GM12873 (cell line): ENCODE measurements at regions not wholly inside any gene's neighbourhood (a gene's known extent, or its start where the extent isn't known, plus 50 kb on each side); places are given as distances from the start of the nearest gene placed in this dataset.

Source experiments
- TF ChIP-seq, protein P1 (sequence below): IDR thresholded peaks from 2 replicates; pipeline ENCODE4 v1.5.1; 2012; ENCODE audit warnings: low read depth, mild to moderate bottlenecking, moderate library complexity, low read length, control low read depth; ENCODE audit not compliant: insufficient read depth; ENCODE audit errors: missing control alignments

GRCh38 chr7:13031468-13031867, 344.0 kb downstream of the ARL4A start:
- TF ChIP-seq, protein P1, sequence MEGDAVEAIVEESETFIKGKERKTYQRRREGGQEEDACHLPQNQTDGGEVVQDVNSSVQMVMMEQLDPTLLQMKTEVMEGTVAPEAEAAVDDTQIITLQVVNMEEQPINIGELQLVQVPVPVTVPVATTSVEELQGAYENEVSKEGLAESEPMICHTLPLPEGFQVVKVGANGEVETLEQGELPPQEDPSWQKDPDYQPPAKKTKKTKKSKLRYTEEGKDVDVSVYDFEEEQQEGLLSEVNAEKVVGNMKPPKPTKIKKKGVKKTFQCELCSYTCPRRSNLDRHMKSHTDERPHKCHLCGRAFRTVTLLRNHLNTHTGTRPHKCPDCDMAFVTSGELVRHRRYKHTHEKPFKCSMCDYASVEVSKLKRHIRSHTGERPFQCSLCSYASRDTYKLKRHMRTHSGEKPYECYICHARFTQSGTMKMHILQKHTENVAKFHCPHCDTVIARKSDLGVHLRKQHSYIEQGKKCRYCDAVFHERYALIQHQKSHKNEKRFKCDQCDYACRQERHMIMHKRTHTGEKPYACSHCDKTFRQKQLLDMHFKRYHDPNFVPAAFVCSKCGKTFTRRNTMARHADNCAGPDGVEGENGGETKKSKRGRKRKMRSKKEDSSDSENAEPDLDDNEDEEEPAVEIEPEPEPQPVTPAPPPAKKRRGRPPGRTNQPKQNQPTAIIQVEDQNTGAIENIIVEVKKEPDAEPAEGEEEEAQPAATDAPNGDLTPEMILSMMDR, result no peak

DNA sequence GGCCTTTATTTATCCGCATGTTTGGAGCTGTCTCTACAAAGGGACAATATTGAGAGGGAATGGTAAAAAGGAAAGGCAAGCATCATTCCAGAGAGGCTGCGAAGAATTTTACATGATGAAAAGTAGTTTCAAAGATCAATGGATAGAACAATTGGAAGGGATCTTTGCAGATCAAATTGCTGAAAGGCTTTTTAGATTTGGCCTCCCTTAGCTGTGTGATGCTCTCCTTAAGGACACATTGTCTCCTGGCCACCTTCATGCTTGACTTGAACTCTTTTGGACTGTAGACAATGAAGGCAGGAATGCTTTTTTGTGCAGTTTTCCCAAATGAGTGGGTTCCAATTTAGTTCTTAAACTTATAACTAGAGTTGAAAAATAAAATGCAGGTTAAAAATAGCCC, 344.7 kb downstream of the ARL4A start:
- TF ChIP-seq, protein P1, result no peak

DNA sequence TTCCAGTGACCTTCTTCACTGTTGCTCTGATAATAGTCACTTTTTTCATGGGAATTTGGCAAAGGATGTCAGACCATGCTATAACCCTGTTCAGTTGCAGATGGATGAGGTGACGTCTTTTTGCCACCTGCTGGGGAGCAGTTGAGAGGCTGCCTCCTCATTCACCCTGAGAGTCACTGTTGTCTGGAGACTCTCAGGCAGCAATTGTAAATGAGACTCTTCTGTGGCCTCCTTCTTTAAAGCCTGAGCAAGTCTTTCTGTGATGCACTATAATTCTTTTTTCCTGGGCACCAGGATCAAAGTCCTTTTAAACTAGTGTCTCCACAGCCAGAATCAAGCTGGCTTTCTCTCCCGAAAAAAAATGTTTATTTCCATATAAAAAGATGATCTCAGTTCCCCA, 345.1 kb downstream of the ARL4A start:
- TF ChIP-seq, protein P1, result no peak

DNA sequence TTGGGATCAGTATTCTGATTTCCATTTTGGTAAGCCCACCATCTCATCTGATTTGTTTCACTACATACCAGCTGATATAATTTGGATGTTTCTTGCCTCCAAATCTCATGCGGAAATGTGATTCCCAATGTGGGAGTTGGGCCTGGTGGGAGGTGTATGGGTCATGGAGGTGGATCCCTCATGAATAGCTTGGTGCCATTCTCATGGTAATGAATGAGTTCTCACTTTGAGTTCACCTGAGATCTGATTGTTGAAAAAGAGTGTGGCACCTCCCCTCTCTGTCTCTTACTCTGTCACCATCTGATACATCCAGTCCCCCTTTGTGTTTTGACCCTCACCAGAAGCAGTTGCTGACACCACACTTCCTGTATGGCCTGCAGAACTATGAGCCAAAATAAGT, 347.3 kb downstream of the ARL4A start:
- TF ChIP-seq, protein P1, result no peak

GRCh38 chr7:13035233-13035632, 347.8 kb downstream of the ARL4A start:
- TF ChIP-seq, protein P1, result no peak

GRCh38 chr7:13036256-13036780, 348.9 kb downstream of the ARL4A start:
- TF ChIP-seq, protein P1, result no peak

DNA sequence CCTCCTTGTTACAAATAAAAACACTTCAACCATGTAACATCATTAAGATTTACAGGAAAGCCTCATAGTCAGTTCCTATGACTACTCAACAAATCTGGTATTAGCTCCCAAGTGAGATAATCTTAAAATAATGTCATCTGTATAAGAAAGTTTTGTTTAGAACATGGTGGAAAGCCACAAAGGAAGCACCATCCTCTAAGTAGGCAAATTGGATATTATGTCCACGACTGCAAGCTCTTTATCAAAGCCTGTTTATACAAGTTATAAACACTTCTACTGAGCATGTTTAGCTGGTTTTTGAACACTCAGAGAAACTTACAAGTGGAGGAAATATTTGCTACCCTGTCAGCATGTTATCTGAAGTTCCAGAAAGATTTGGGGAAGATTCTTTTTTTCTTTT, 349.8 kb downstream of the ARL4A start:
- TF ChIP-seq, protein P1, result no peak
